Thymus (tissue), 11 donors: ENCODE measurements at regions not wholly inside any gene's neighbourhood (a gene's known extent, or its start where the extent isn't known, plus 50 kb on each side); places are given as distances from the start of the nearest gene placed in this dataset.

Source experiments
- DNase-seq, 9 donors: peaks; one replicate each; pipeline ENCODE4 v3.0.0-alpha.2; 2013; ENCODE audit warnings: low spot score in 9 of 9, low read depth in 6 of 9, missing footprints in 1 of 9
- H3K27ac ChIP-seq, 2 donors: one replicate each; pipeline ENCODE4 v1.5.1; 2013; ENCODE audit warnings: control low read depth in 1 of 2, low read depth in 1 of 2, low read length in 1 of 2, mild to moderate bottlenecking in 1 of 2, moderate library complexity in 1 of 2
- H3K27me3 ChIP-seq, 2 donors: one replicate each; pipeline ENCODE4 v1.5.1; 2013; ENCODE audit warnings: low read length in 1 of 2; ENCODE audit not compliant: control insufficient read depth in 2 of 2, insufficient read depth in 1 of 2
- H3K36me3 ChIP-seq, 2 donors: one replicate each; pipeline ENCODE4 v1.5.1; 2013; ENCODE audit warnings: low read length in 1 of 2, mild to moderate bottlenecking in 1 of 2, moderate library complexity in 1 of 2; ENCODE audit not compliant: control insufficient read depth in 2 of 2, insufficient read depth in 2 of 2
- H3K4me1 ChIP-seq, 2 donors: one replicate each; pipeline ENCODE4 v1.5.1; 2013; ENCODE audit warnings: low read length in 2 of 2; ENCODE audit not compliant: control insufficient read depth in 2 of 2, insufficient read depth in 2 of 2
- H3K4me3 ChIP-seq, 2 donors: one replicate each; pipeline ENCODE4 v1.5.1; 2013; ENCODE audit warnings: low read length in 2 of 2, control low read depth in 1 of 2, mild to moderate bottlenecking in 1 of 2
- H3K9me3 ChIP-seq, 2 donors: one replicate each; pipeline ENCODE4 v1.5.1; 2013; ENCODE audit warnings: low read length in 1 of 2, mild to moderate bottlenecking in 1 of 2; ENCODE audit not compliant: control insufficient read depth in 2 of 2, insufficient read depth in 1 of 2
- WGBS: extraction: QIAGEN DNeasy Blood & Tissue Kit; methylation state at CpG from one replicate; pipeline ENCODE4 v1.1.7; 2013; 5-methylcytosine and 5-hydroxymethylcytosine counted together
- donor health status: healthy.

DNA sequence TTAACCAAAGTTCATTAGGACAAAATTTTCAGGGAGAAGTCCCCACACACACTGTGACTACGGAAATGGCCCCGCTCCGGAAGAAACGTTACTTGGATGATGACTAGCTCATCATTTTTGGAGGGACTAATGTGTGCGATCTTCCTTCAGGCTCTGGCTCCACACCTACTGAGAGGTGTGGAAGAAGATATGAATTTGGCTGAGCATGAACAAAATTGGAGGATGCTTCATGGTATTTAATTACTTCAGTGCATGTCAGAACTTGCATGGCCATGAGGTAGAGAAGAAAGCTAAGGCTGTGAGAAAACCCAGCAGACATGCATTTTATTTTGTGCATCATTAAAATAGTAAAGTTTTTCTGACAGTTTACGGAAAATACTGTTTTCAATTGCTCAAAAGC, 202.1 kb upstream of the TLE4 start:
- 91% methylated on average over 6 of the region's 6 CpGs for WGBS
- H3K4me1 ChIP-seq = no peaks in the 10 kb centered on the region
- H3K9me3 ChIP-seq = no peaks in the 10 kb centered on the region
- no peak overlapping the region for H3K27ac ChIP-seq
- no peaks in the 10 kb centered on the region for H3K36me3 ChIP-seq
- DNase-seq = peak in 1 of 9 donors; percentile 5
- no peaks in the 10 kb centered on the region for H3K27me3 ChIP-seq
- H3K4me3 ChIP-seq = no peak overlapping the region

DNA sequence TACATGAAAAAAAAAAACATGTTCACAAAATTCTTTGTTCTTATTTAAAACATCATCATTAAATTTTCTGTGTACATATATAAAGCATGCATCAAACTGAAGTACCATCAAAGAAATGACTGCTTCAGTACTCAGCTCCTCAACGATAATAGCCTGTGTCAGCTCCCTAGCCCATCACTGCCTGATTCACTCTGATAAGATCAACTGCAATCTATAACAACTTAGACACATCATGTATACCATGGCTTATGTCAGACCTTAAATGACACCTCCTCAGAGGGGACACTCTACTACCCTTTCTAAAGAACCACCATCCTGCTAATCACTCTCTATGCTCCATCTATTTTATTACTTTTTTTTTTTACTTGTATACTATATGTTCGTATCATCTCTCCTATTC, 200.5 kb upstream of the TLE4 start:
- no peaks in the 10 kb centered on the region for H3K9me3 ChIP-seq
- H3K4me1 ChIP-seq = no peaks in the 10 kb centered on the region
- H3K4me3 ChIP-seq = no peak overlapping the region
- no peaks in the 10 kb centered on the region for H3K27me3 ChIP-seq
- DNase-seq = no peak
- no peak overlapping the region for H3K27ac ChIP-seq
- no peaks in the 10 kb centered on the region for H3K36me3 ChIP-seq
- WGBS = 93% methylated on average over 2 of the region's 2 CpGs

DNA sequence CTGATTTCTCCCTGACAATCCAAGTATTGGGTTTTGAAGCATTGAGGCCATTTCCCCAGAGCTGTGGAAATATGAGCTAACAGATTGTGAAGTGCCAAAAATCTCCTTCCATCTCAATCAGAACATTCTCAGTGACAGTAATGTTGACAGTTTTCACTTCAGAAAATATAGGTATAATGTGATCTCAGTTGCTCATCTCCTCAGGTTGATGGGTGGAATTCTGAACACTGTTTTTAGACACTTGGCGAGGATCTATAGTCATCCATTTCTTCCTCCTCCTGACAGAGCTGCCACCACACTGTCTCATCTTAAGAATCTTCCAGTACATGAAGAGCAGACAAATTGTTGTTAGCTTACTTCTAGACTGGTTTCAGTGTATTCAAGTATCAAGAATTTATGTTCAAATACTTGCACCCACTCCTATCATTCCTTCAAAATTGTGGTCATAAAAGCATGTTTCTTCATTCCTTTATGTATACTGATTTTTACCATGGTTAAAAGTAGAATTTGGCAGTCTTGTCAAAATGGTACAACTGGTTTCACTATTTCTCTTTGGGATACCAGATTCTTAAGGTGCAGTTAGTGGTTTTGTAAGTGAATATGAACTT, 199.7 kb upstream of the TLE4 start:
- WGBS = 97% methylated on average over 1 of the region's 1 CpG

DNA sequence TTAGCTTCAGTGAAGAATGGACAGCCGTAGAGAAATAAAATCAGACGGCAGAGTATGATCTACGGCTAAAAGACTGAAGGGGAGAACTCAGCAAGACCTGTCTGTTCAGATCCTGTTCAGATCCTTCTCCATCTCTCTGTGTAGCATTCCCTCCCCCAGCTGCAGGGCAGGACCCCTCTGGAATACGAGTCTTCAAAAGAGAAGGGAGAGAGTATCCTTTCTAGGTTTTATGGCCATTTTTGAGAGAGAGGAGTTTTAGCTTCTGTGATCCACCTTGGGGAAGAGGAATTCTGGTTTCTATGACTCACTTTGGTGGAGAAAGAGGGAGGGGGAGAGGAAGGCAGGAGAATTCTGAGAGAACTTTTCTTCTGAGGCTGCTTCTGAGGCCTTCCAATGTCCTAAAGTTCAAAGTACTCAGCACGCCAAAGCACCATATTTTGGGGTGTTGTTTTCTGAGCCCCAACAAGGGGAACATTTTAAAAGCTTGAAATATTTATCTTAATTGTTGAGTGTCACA, 194.4 kb upstream of the TLE4 start:
- Histone ChIP-seq H3K27ac (no peak overlapping the region), H3K4me1 (no peaks in the 10 kb centered on the region), H3K4me3 (no peak overlapping the region), H3K9me3 (no peaks in the 10 kb centered on the region), H3K36me3 (no peaks in the 10 kb centered on the region), H3K27me3 (no peaks in the 10 kb centered on the region)
- no peak for DNase-seq
- WGBS = 98% methylated on average over 5 of the region's 5 CpGs

More for the DNA sequence above, 199.7 kb upstream of the TLE4 start:
- no peaks in the 10 kb centered on the region for H3K27me3 ChIP-seq
- no peak for DNase-seq
- H3K36me3 ChIP-seq = no peaks in the 10 kb centered on the region
- no peaks in the 10 kb centered on the region for H3K9me3 ChIP-seq
- no peak overlapping the region for H3K27ac ChIP-seq
- H3K4me1 ChIP-seq = no peaks in the 10 kb centered on the region
- no peak overlapping the region for H3K4me3 ChIP-seq

DNA sequence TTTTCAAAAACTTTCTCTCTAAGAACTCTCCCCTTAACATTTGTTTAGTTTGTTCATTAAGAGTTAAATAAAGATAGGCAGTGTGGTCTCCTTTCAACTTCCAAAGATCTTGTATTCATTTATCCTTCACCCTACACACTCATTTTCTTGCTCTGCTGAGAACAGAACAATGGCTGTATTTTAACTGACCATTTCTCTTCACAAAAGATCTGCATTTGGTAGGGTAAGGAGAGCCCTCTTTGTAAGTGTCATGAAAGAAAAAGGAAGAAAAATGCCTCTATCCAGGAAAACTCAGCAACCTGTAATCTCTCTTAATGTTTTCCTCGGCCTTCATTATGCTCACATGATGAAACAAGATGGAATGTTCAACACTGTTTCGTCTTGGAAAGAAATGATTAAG, 193.7 kb upstream of the TLE4 start:
- H3K9me3 ChIP-seq = no peaks in the 10 kb centered on the region
- H3K27me3 ChIP-seq = no peaks in the 10 kb centered on the region
- DNase-seq = no peak
- 90% methylated on average over 2 of the region's 2 CpGs for WGBS
- no peak overlapping the region for H3K27ac ChIP-seq
- no peaks in the 10 kb centered on the region for H3K4me1 ChIP-seq
- H3K36me3 ChIP-seq = no peaks in the 10 kb centered on the region
- H3K4me3 ChIP-seq = no peak overlapping the region

DNA sequence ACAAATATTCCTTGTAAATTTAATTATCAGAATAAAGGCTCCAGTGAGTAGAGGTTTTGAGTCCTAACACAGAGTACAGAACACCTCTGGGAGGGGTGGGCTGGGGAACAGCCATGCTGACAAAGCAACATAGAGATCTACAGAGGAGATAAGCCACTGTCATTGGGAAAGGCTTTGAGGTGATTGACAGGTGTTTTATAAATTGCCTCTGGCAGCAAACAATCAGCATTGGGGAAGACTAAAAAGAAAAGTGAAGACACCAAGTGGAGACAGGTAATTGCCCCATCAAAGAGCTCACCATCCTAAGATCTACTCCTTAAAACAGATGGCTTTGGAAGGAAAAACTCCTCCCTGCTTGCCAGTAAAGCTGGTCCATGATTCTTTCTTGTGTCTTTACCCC, 189.7 kb upstream of the TLE4 start:
- no peak for DNase-seq

DNA sequence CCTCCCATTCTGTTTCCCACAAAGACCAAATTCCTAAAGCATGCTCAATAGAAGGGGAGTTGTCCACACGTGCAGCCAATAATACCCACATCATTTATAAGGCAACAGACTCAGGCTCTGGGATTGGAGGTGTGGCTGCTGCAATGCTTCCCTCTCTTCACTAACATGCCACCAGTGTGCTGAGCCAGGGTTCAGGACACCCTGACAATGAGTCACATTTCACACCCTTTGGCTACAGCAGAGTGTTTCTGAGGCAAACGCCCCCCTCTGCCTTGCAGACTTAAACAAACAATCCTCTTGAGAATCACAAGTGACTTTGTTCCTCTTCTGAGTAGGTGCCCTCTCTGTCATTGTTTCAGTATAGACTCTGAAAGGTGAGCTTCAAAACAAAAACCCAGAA, 189.3 kb upstream of the TLE4 start:
- WGBS = 86% methylated on average over 2 of the region's 2 CpGs
- H3K36me3 ChIP-seq = no peaks in the 10 kb centered on the region
- no peak overlapping the region for H3K4me3 ChIP-seq
- no peak for DNase-seq
- H3K27me3 ChIP-seq = no peaks in the 10 kb centered on the region
- H3K9me3 ChIP-seq = no peaks in the 10 kb centered on the region
- H3K27ac ChIP-seq = no peak overlapping the region
- H3K4me1 ChIP-seq = no peaks in the 10 kb centered on the region

More for the DNA sequence above, 189.7 kb upstream of the TLE4 start:
- Histone ChIP-seq H3K27ac (no peak overlapping the region), H3K4me1 (no peaks in the 10 kb centered on the region), H3K9me3 (no peaks in the 10 kb centered on the region), H3K27me3 (no peaks in the 10 kb centered on the region), H3K4me3 (no peak overlapping the region), H3K36me3 (no peaks in the 10 kb centered on the region)

DNA sequence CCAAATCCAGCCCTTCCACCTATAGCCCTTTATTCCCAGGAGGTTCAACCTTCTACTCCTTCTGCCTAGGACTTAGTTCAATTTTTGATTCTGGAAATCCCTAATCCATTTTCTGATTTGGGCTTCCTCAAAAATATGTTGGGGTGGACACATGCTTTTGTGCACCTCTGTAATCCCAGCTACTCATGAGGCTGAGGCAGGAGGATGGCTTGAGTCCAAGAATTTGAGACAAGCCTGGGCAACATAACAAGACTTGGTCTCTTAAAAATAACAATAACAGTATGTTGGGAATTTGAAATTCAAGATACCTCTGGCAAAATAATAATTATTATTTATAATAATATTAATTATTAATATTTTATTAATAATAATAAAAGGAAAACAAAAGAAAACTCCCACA, 188.7 kb upstream of the TLE4 start:
- no peaks in the 10 kb centered on the region for H3K36me3 ChIP-seq
- no peaks in the 10 kb centered on the region for H3K27me3 ChIP-seq
- no peak overlapping the region for H3K4me3 ChIP-seq
- DNase-seq = no peak
- no peak overlapping the region for H3K27ac ChIP-seq
- no peaks in the 10 kb centered on the region for H3K9me3 ChIP-seq
- no peaks in the 10 kb centered on the region for H3K4me1 ChIP-seq

DNA sequence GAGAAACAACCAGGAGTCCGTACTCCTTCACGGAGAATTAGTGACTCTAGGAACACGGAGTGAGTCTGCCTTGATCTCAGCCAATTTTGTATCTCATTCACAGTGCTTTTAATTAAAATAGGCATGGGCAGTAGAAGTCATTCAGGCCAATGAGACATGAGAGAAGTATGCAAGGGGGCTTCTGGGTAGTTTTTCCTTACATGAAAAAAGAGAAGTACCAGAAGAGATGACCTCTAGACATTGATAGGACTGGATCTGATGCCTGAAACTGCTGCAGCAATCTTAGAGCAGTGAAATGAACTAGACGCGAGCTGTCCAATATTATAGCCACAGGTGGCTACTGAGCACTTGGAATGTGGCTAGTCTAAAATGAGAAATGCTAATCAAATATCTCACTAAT, 187.7 kb upstream of the TLE4 start:
- H3K36me3 ChIP-seq = no peaks in the 10 kb centered on the region
- no peaks in the 10 kb centered on the region for H3K4me1 ChIP-seq
- no peak for DNase-seq
- WGBS = 98% methylated on average over 5 of the region's 5 CpGs
- no peaks in the 10 kb centered on the region for H3K9me3 ChIP-seq
- H3K4me3 ChIP-seq = no peak overlapping the region
- H3K27me3 ChIP-seq = no peaks in the 10 kb centered on the region
- no peak overlapping the region for H3K27ac ChIP-seq

DNA sequence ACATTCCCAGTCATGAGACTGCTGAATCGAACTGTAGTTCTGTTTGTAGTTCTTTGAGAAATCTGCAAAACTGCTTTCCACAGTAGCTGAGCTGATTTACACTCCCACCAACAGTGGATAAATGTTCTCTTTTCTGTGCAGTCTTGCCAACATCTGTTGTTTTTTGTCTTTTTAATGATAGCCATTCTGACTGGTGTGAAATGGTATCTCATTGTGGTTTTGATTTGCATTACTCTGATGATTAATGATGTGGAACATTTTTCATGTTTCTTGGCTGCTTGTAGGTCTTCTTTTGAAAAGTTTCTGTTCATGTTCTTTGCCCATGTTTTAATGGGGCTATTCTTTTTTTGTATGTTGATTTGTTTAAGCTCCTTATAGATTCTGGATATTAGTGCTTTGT, 187.3 kb upstream of the TLE4 start:
- H3K36me3 ChIP-seq = no peaks in the 10 kb centered on the region
- H3K27me3 ChIP-seq = no peaks in the 10 kb centered on the region
- 93% methylated on average over 1 of the region's 1 CpG for WGBS
- H3K4me1 ChIP-seq = no peaks in the 10 kb centered on the region
- no peak overlapping the region for H3K4me3 ChIP-seq
- no peak for DNase-seq
- H3K27ac ChIP-seq = no peak overlapping the region
- no peaks in the 10 kb centered on the region for H3K9me3 ChIP-seq
